Mammary epithelial cell (primary cell): ENCODE measurements at regions not wholly inside any gene's neighbourhood (a gene's known extent, or its start where the extent isn't known, plus 50 kb on each side); places are given as distances from the start of the nearest gene placed in this dataset.
"Not testable (repeated sequence)": the region's sequence is repeated elsewhere in the genome, so short reads cannot be mapped to it uniquely, and the experiment has no call there.

Experiments used
- EZH2 ChIP-seq: IDR thresholded peaks from 2 replicates; pipeline ENCODE4 v1.6.1; 2012; ENCODE audit warnings: low read length, inconsistent platforms, borderline replicate concordance
- TF ChIP-seq, protein P1 (sequence below), 2 donors: IDR thresholded peaks in 1 of 2; conservative IDR thresholded peaks in 1 of 2; 2 replicates each; pipeline ENCODE4 v1.5.1; 2011 to 2012; ENCODE audit warnings: inconsistent platforms in 2 of 2, low read length in 2 of 2, mild to moderate bottlenecking in 2 of 2, control low read depth in 1 of 2, low read depth in 1 of 2; ENCODE audit not compliant: insufficient read depth in 1 of 2; ENCODE audit errors: extremely low read depth in 1 of 2

GRCh38 chr5:61236715-61237114, 74.4 kb upstream of the SMIM15 start:
- TF ChIP-seq, protein P1, sequence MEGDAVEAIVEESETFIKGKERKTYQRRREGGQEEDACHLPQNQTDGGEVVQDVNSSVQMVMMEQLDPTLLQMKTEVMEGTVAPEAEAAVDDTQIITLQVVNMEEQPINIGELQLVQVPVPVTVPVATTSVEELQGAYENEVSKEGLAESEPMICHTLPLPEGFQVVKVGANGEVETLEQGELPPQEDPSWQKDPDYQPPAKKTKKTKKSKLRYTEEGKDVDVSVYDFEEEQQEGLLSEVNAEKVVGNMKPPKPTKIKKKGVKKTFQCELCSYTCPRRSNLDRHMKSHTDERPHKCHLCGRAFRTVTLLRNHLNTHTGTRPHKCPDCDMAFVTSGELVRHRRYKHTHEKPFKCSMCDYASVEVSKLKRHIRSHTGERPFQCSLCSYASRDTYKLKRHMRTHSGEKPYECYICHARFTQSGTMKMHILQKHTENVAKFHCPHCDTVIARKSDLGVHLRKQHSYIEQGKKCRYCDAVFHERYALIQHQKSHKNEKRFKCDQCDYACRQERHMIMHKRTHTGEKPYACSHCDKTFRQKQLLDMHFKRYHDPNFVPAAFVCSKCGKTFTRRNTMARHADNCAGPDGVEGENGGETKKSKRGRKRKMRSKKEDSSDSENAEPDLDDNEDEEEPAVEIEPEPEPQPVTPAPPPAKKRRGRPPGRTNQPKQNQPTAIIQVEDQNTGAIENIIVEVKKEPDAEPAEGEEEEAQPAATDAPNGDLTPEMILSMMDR (conservative IDR thresholded peaks at IDR 0.05 in 1 of 2, IDR thresholded peaks at IDR 0.05 in 1 of 2; ENCODE audit: extremely low read depth in 1 of 2, insufficient read depth in 1 of 2, low read depth in 1 of 2, low read length in 2 of 2): not testable (repeated sequence)
- not testable (repeated sequence) for TF ChIP-seq EZH2
